Cardiac muscle cell (in vitro differentiated cells and primary cell): ENCODE measurements at regions not wholly inside any gene's neighbourhood (a gene's known extent, or its start where the extent isn't known, plus 50 kb on each side); places are given as distances from the start of the nearest gene placed in this dataset.
"Not testable (repeated sequence)": the region's sequence is repeated elsewhere in the genome, so short reads cannot be mapped to it uniquely, and the experiment has no call there.

Source experiments
- DNase-seq, 2 donors: peaks; one replicate each; pipeline versions ENCODE4 v3.0.0 to v3.0.0-alpha.2; 2010 to 2017; ENCODE audit warnings: low read depth in 1 of 2, low spot score in 1 of 2
- H3K27ac ChIP-seq: fragments of 200-600 bp; sonication (generic); 2 replicates; pipeline ENCODE4 v1.5.1; 2016
- H3K27me3 ChIP-seq: fragments of 200-600 bp; sonication (generic); 2 replicates; pipeline ENCODE4 v1.6.0; 2016; ENCODE audit warnings: control low read depth
- H3K36me3 ChIP-seq: fragments of 200-600 bp; sonication (generic); 2 replicates; pipeline ENCODE4 v1.5.1; 2016; ENCODE audit warnings: control low read depth
- H3K4me1 ChIP-seq: fragments of 200-600 bp; sonication (generic); 2 replicates; pipeline ENCODE4 v1.8.1; 2017; ENCODE audit warnings: low read depth, mild to moderate bottlenecking, mixed run types
- H3K4me3 ChIP-seq: fragments of 200-600 bp; sonication (generic); 2 replicates; pipeline ENCODE4 v1.5.1; 2016; ENCODE audit warnings: mild to moderate bottlenecking
- H3K9me3 ChIP-seq: fragments of 200-600 bp; sonication (generic); 2 replicates; pipeline ENCODE4 v1.5.1; 2017; ENCODE audit warnings: low read depth, mild to moderate bottlenecking, control low read depth
- TF ChIP-seq, protein P1 (sequence below): IDR thresholded peaks from 2 replicates; pipeline ENCODE4 v1.5.1; 2012; ENCODE audit warnings: low read depth, mild to moderate bottlenecking, low read length

DNA sequence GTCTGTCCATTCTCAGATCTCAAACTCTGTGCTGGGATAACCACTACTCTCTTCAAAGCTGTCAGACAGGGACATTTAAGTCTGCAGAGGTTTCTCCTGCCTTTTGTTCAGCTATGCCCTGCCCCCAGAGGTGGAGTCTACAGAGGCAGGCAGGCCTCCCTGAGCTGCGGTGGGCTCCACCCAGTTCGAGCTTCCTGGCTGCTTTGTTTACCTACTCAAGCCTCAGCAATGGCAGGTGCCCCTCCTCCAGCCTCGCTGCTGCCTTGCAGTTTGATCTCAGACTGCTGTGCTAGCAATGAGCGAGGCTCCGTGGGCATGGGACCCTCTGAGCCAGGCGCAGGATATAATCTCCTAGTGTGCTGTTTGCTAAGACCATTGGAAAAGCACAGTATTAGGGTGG lies 53.1 kb upstream of the HUNK start:
- H3K4me1 ChIP-seq, DNase-seq, H3K27me3 ChIP-seq, H3K9me3 ChIP-seq, H3K36me3 ChIP-seq, H3K27ac ChIP-seq, H3K4me3 ChIP-seq: not testable (repeated sequence)

DNA sequence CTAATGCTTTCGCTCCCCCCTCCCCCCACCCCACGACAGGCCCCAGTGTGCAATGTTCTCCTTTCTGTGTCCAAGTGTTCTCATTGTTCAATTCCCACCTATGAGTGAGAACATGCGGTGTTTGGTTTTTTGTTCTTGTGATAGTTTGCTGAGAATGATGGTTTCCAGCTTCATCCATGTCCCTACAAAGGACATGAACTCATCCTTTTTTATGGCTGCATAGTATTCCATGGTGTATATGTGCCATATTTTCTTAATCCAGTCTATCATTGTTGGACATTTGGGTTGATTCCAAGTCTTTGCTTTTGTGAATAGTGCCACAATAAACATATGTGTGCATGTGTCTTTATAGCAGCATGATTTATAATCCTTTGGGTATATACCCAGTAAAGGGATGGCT lies 58.5 kb upstream of the HUNK start:
- not testable (repeated sequence) for H3K27me3 ChIP-seq, H3K9me3 ChIP-seq, H3K4me3 ChIP-seq, H3K4me1 ChIP-seq, H3K27ac ChIP-seq, DNase-seq, H3K36me3 ChIP-seq

DNA sequence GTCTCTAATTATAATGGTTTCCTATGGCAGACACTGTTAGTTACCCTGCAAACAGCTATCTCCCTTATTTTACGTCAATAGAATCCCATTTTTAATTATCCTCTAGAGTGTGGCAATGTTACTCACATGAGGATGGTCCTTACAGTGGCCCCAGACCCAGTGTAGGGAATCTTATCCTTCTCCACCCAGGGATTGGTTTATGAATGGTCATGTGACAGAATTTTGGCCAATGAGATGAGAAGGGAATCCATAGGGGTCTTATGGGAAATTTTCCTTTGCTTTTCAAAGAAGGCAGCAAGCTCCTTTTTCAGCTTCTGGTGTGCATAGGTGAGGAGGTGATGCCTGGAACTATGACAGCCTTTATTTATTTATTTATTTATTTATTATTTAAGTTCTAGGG lies 59.0 kb upstream of the HUNK start:
- no peak for DNase-seq
- Histone ChIP-seq H3K27me3 (no peaks in the 10 kb centered on the region), H3K4me3 (no peak overlapping the region), H3K36me3 (no peaks in the 10 kb centered on the region), H3K4me1 (no peaks in the 10 kb centered on the region), H3K9me3 (no peaks in the 10 kb centered on the region), H3K27ac (no peak overlapping the region)
- TF ChIP-seq, protein P1, sequence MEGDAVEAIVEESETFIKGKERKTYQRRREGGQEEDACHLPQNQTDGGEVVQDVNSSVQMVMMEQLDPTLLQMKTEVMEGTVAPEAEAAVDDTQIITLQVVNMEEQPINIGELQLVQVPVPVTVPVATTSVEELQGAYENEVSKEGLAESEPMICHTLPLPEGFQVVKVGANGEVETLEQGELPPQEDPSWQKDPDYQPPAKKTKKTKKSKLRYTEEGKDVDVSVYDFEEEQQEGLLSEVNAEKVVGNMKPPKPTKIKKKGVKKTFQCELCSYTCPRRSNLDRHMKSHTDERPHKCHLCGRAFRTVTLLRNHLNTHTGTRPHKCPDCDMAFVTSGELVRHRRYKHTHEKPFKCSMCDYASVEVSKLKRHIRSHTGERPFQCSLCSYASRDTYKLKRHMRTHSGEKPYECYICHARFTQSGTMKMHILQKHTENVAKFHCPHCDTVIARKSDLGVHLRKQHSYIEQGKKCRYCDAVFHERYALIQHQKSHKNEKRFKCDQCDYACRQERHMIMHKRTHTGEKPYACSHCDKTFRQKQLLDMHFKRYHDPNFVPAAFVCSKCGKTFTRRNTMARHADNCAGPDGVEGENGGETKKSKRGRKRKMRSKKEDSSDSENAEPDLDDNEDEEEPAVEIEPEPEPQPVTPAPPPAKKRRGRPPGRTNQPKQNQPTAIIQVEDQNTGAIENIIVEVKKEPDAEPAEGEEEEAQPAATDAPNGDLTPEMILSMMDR = no peak

DNA sequence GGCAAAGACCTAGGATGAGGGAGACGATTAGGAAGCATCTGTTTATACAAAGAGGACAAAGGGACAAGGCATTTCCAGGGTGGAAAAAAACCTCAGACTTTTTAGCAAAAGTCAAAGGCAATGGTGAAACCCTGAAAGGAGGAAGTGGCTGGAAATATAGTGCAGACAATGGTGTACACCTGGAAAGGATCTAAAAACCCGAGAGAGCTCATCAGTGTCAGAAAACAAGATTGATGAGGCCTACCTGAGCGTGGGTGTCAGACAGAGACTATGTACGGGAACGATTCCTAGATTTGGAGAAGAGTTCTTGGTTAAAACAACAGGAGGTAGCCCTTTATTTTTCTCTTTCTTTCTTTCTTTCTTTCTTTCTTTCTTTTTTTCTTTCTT lies 68.8 kb upstream of the HUNK start:
- no peaks in the 10 kb centered on the region for H3K36me3 ChIP-seq
- TF ChIP-seq, protein P1 = no peak

DNA sequence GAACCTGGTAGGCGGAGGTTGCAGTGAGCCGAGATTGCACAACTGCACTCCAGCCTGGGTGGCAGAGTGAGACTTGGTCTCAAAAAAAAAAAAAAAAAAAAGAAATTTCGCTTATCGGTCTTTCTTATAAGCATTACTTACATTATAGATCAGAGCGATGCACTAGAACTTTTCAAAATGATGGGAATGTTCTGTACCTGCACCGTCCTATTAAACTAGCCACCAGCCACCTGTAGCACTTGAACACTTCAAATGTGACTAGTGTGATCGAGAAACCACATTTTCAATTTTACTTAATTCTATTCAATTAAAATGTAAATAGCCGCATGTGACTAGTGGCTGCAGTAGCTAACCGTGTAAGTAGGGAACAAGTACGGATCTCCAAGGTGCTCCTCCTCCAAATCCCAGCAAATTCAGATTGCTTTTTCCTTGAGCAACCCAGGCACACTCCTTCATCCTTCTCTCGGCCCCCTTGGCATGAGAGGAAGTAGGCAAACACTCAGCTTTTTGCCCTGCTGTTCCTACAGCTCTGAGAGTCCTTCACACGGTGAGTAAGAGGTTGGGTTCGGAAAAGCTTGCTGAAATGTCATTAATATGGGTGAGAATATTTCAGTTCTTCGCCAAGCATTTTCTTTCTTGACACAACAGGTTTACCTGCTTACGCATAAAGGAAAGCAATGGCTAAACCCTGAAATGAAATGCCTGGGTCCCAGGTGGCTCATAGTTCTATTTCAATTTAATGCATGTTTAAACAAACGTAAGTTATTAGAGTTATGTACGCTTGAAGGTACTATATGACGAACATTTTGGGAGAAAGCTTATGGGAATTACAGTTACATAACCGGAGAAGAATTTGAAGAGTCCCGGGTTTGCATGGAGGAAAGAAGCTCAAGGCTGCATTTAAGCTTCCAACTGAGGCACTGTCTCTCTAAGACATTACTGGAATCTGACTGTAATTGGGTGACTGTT lies 69.5 kb upstream of the HUNK start:
- DNase-seq = no peak
- Histone ChIP-seq H3K4me1 (peaks cover 3% of the 10 kb centered on the region), H3K36me3 (no peaks in the 10 kb centered on the region), H3K27ac (no peak overlapping the region), H3K27me3 (no peaks in the 10 kb centered on the region), H3K4me3 (no peak overlapping the region), H3K9me3 (no peaks in the 10 kb centered on the region)
- TF ChIP-seq, protein P1 = no peak

More for the DNA sequence above, 68.8 kb upstream of the HUNK start:
- no peak for DNase-seq
- Histone ChIP-seq H3K4me1 (peaks cover 2% of the 10 kb centered on the region), H3K9me3 (no peaks in the 10 kb centered on the region), H3K27me3 (no peaks in the 10 kb centered on the region), H3K4me3 (no peak overlapping the region), H3K27ac (no peak overlapping the region)

DNA sequence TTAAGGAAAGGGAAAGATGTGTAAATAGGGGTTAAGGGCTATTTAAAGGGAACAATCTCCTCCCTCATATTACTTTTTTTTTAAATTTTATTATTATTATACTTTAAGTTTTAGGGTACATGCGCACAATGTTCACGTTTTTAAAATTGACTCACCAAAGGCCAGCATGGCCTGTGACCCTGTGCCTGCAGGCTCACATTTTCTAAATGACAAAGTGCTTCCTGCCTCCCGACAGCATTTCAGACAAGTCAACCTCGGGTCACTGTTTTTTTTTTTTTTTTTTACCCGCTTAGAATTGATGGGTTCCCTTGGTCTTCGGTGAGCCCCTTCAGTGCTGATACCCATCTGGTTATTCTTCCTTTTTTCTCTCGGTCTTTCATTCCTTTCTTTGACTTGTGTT lies 70.4 kb upstream of the SCAF4 start:
- DNase-seq = no peak
- Histone ChIP-seq H3K27ac (no peak overlapping the region), H3K36me3 (no peaks in the 10 kb centered on the region), H3K9me3 (no peaks in the 10 kb centered on the region), H3K4me1 (peaks cover 3% of the 10 kb centered on the region), H3K27me3 (no peaks in the 10 kb centered on the region), H3K4me3 (no peak overlapping the region)
- TF ChIP-seq, protein P1 = no peak
